Lower leg skin (tissue), 3 donors: ENCODE measurements at regions not wholly inside any gene's neighbourhood (a gene's known extent, or its start where the extent isn't known, plus 50 kb on each side); places are given as distances from the start of the nearest gene placed in this dataset.

Experiments
- POLR2A ChIP-seq, 2 donors: fragments of 450-650 bp; IDR thresholded peaks; one replicate each; pipeline ENCODE4 v1.6.1; 2016 to 2017; ENCODE audit warnings: antibody characterized with exemption in 2 of 2, mild to moderate bottlenecking in 1 of 2, moderate library complexity in 1 of 2
- TF ChIP-seq, protein P1 (sequence below), 3 donors: fragments of 450-650 bp; IDR thresholded peaks; one replicate each; pipeline ENCODE4 v1.5.1; 2016; ENCODE audit warnings: antibody characterized with exemption in 3 of 3, mild to moderate bottlenecking in 3 of 3, moderate library complexity in 2 of 3

GRCh38 chr4:123785538-123785937 lies 388.9 kb downstream of the SPRY1 start:
- TF ChIP-seq, protein P1, sequence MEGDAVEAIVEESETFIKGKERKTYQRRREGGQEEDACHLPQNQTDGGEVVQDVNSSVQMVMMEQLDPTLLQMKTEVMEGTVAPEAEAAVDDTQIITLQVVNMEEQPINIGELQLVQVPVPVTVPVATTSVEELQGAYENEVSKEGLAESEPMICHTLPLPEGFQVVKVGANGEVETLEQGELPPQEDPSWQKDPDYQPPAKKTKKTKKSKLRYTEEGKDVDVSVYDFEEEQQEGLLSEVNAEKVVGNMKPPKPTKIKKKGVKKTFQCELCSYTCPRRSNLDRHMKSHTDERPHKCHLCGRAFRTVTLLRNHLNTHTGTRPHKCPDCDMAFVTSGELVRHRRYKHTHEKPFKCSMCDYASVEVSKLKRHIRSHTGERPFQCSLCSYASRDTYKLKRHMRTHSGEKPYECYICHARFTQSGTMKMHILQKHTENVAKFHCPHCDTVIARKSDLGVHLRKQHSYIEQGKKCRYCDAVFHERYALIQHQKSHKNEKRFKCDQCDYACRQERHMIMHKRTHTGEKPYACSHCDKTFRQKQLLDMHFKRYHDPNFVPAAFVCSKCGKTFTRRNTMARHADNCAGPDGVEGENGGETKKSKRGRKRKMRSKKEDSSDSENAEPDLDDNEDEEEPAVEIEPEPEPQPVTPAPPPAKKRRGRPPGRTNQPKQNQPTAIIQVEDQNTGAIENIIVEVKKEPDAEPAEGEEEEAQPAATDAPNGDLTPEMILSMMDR (IDR thresholded peaks at IDR 0.05) = no peak
- TF ChIP-seq POLR2A (IDR thresholded peaks at IDR 0.05) = no peak
